ENCODE measurements at regions not wholly inside any gene's neighbourhood (a gene's known extent, or its start where the extent isn't known, plus 50 kb on each side); places are given as distances from the start of the nearest gene placed in this dataset.

GRCh38 chr6:80622641-80623040 is 516.2 kb downstream of the BCKDHB start:
- TF ChIP-seq CTCF (IDR thresholded peaks at IDR 0.05) (no peak), ZFX (IDR thresholded peaks at IDR 0.05; ENCODE audit: borderline replicate concordance) (no peak)

Data from 22Rv1 (cell line).